SK-N-SH treated with all-trans-retinoic acid at 6 μM for 48 hours (cell line): ENCODE measurements at regions not wholly inside any gene's neighbourhood (a gene's known extent, or its start where the extent isn't known, plus 50 kb on each side); places are given as distances from the start of the nearest gene placed in this dataset.

ENCODE experiments used
- TCF4 ChIP-seq: fragments of 250-450 bp; sonication (Bioruptor Pico); IDR thresholded peaks from 2 replicates; pipeline ENCODE4 v1.8.0; 2021; ENCODE audit warnings: mild to moderate bottlenecking, moderate library complexity, borderline replicate concordance
- TF ChIP-seq, protein P1 (sequence below): fragments of 250-450 bp; sonication (Bioruptor Pico); IDR thresholded peaks from 2 replicates; pipeline ENCODE4 v1.5.1; 2020; ENCODE audit warnings: low read depth, mild to moderate bottlenecking, moderate library complexity

DNA sequence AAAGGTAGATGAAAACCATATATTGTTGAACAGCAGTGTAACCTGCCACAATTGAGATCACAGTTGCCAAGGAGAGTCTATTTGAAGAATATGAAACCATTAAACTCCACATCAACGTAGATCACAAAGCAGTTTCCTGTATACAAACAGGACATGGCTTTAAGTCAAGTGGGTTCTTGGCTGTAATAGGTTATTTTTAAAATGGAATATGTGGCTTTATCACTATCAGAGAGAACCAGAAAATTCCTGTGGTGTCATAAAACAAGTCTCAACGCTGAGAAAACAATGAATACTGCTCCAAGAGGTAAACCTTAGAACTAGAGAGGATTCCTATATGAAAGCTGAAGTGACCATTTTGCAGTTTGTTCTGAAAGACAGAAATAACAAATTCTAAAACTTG lies 999.7 kb downstream of the CDH11 start:
- TF ChIP-seq, protein P1, sequence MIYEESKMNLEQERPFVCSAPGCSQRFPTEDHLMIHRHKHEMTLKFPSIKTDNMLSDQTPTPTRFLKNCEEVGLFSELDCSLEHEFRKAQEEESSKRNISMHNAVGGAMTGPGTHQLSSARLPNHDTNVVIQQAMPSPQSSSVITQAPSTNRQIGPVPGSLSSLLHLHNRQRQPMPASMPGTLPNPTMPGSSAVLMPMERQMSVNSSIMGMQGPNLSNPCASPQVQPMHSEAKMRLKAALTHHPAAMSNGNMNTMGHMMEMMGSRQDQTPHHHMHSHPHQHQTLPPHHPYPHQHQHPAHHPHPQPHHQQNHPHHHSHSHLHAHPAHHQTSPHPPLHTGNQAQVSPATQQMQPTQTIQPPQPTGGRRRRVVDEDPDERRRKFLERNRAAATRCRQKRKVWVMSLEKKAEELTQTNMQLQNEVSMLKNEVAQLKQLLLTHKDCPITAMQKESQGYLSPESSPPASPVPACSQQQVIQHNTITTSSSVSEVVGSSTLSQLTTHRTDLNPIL, result no peak
- TF ChIP-seq TCF4 (CRISPR knock-in tag), result no peak
